WERI-Rb-1 (cell line): ENCODE measurements at regions not wholly inside any gene's neighbourhood (a gene's known extent, or its start where the extent isn't known, plus 50 kb on each side); places are given as distances from the start of the nearest gene placed in this dataset.
"Not testable (repeated sequence)": the region's sequence is repeated elsewhere in the genome, so short reads cannot be mapped to it uniquely, and the experiment has no call there.

Experiments used
- DNase-seq: peaks from one replicate; pipeline ENCODE4 v3.0.0-alpha.2; 2020
- H3K27ac ChIP-seq: fragments of 250-450 bp; sonication (Bioruptor Pico); 2 replicates; pipeline ENCODE4 v1.5.1; 2020; ENCODE audit warnings: mild to moderate bottlenecking, moderate library complexity
- H3K27me3 ChIP-seq: fragments of 250-450 bp; sonication (Bioruptor Pico); 2 replicates; pipeline ENCODE4 v1.5.1; 2021; ENCODE audit warnings: mild to moderate bottlenecking, low read depth, moderate library complexity; ENCODE audit not compliant: insufficient read depth, severe bottlenecking
- H3K36me3 ChIP-seq: fragments of 250-450 bp; sonication (Bioruptor Pico); 2 replicates; pipeline ENCODE4 v1.5.1; 2020; ENCODE audit warnings: mild to moderate bottlenecking, moderate library complexity
- H3K4me3 ChIP-seq: 2 replicates; pipeline ENCODE4 v1.5.1; 2011; ENCODE audit warnings: low read depth, mild to moderate bottlenecking, control low read depth, low read length
- H3K9me3 ChIP-seq: fragments of 250-450 bp; sonication (Bioruptor Pico); 2 replicates; pipeline ENCODE4 v1.5.1; 2021; ENCODE audit warnings: mild to moderate bottlenecking, moderate library complexity; ENCODE audit not compliant: severe bottlenecking
- CTCF ChIP-seq: IDR thresholded peaks from 2 replicates; pipeline ENCODE4 v1.5.1; 2011; ENCODE audit warnings: low read depth, mild to moderate bottlenecking, control low read depth, inconsistent platforms, low read length

DNA sequence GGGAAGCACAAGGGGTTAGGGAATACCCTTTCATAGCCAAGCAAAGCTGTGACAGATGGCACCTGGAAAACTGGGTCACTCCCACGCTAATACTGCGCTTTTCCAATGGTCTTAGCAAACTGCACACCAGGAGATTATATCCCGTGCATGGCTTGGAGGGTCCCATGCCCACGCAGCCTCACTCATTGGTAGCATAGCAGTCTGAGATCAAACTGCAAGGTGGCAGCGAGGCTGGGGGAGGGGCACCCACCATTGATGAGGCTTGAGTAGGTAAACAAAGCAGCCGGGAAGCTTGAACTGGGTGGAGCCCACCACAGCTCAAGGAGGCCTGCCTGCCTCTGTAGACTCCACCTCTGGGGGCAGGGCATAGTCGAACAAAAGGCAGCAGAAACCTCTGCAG, 63.2 kb upstream of the ADAMTS3 start:
- not testable (repeated sequence) for DNase-seq, H3K27ac ChIP-seq, H3K36me3 ChIP-seq, H3K4me3 ChIP-seq, H3K9me3 ChIP-seq, H3K27me3 ChIP-seq

DNA sequence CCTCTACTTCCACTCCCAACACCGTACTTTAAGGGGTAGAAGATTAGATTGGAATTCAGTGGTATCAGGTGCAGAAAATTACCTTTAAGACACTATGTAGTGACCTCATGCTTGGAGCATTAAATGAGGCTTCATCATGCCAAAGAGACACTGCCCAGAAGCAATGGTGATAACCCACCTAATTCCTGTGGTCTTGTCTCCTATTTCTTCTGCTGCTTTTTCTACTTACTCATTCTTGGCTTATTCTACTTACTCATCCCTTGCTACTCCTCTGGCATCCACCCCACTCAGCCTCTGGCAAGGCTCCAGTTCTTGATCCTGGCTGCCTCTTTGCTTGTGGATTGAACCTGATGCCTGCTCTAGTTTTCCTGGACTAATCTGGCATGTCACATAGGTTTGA, 62.3 kb upstream of the ADAMTS3 start:
- H3K9me3 ChIP-seq = no peaks in the 10 kb centered on the region
- no peak overlapping the region for H3K4me3 ChIP-seq
- H3K27ac ChIP-seq = no peak overlapping the region
- DNase-seq = no peak
- H3K27me3 ChIP-seq = no peaks in the 10 kb centered on the region
- H3K36me3 ChIP-seq = no peaks in the 10 kb centered on the region
- no peak for TF ChIP-seq CTCF

GRCh38 chr4:72629540-72629939, 60.5 kb upstream of the ADAMTS3 start:
- no peak for TF ChIP-seq CTCF
- no peak for DNase-seq
- H3K27ac ChIP-seq = no peak overlapping the region

GRCh38 chr4:72627723-72628122, 58.7 kb upstream of the ADAMTS3 start:
- no peaks in the 10 kb centered on the region for H3K27me3 ChIP-seq
- H3K4me3 ChIP-seq = no peak overlapping the region
- TF ChIP-seq CTCF = no peak
- H3K27ac ChIP-seq = no peak overlapping the region
- no peaks in the 10 kb centered on the region for H3K9me3 ChIP-seq
- no peaks in the 10 kb centered on the region for H3K36me3 ChIP-seq
- no peak for DNase-seq

More at GRCh38 chr4:72629540-72629939, 60.5 kb upstream of the ADAMTS3 start:
- Histone ChIP-seq H3K36me3 (no peaks in the 10 kb centered on the region), H3K4me3 (no peak overlapping the region), H3K9me3 (no peaks in the 10 kb centered on the region), H3K27me3 (no peaks in the 10 kb centered on the region)
